HEK293 (cell line): ENCODE measurements at regions not wholly inside any gene's neighbourhood (a gene's known extent, or its start where the extent isn't known, plus 50 kb on each side); places are given as distances from the start of the nearest gene placed in this dataset.

Experiments
- BCL11B ChIP-seq: fragments of 450-650 bp; formaldehyde crosslinking; IDR thresholded peaks from 2 replicates; pipeline ENCODE4 v1.5.1; 2016; ENCODE audit warnings: low read depth, missing biosample characterization, missing genetic modification characterization
- ELK4 ChIP-seq: IDR thresholded peaks from 2 replicates; pipeline ENCODE4 v1.6.1; 2011; ENCODE audit warnings: mild to moderate bottlenecking, low read depth, low read length, borderline replicate concordance
- KLF10 ChIP-seq: fragments of 450-650 bp; IDR thresholded peaks from 2 replicates; pipeline ENCODE4 v1.5.1; 2018; ENCODE audit warnings: missing biosample characterization, mild to moderate bottlenecking, missing genetic modification characterization
- KLF8 ChIP-seq: fragments of 450-650 bp; formaldehyde crosslinking; IDR thresholded peaks from 2 replicates; pipeline ENCODE4 v1.5.1; 2016; ENCODE audit warnings: missing biosample characterization, missing genetic modification characterization
- SCRT1 ChIP-seq: fragments of 450-650 bp; formaldehyde crosslinking; IDR thresholded peaks from 2 replicates; pipeline ENCODE4 v1.5.1; 2016; ENCODE audit warnings: missing biosample characterization, missing genetic modification characterization, borderline replicate concordance
- ZBTB21 ChIP-seq: fragments of 450-650 bp; formaldehyde crosslinking; IDR thresholded peaks from 2 replicates; pipeline ENCODE4 v1.5.1; 2017; ENCODE audit warnings: missing biosample characterization, missing genetic modification characterization
- ZBTB48 ChIP-seq: fragments of 450-650 bp; formaldehyde crosslinking; IDR thresholded peaks from 2 replicates; pipeline ENCODE4 v1.5.1; 2016; ENCODE audit warnings: missing biosample characterization, missing genetic modification characterization
- ZFHX2 ChIP-seq: fragments of 450-650 bp; formaldehyde crosslinking; conservative IDR thresholded peaks from 2 replicates; pipeline ENCODE4 v1.5.1; 2016; ENCODE audit warnings: missing biosample characterization, missing genetic modification characterization
- ZFP37 ChIP-seq: fragments of 450-650 bp; formaldehyde crosslinking; IDR thresholded peaks from 2 replicates; pipeline ENCODE4 v1.5.1; 2016; ENCODE audit warnings: missing biosample characterization, missing genetic modification characterization
- ZFP41 ChIP-seq: fragments of 450-650 bp; formaldehyde crosslinking; IDR thresholded peaks from 2 replicates; pipeline ENCODE4 v1.5.1; 2016; ENCODE audit warnings: missing biosample characterization, missing genetic modification characterization, borderline replicate concordance
- ZFP69B ChIP-seq: fragments of 450-650 bp; formaldehyde crosslinking; IDR thresholded peaks from 2 replicates; pipeline ENCODE4 v1.5.1; 2016; ENCODE audit warnings: missing biosample characterization, missing genetic modification characterization
- ZNF140 ChIP-seq: fragments of 450-650 bp; formaldehyde crosslinking; IDR thresholded peaks from 2 replicates; pipeline ENCODE4 v1.5.1; 2016; ENCODE audit warnings: missing biosample characterization, missing genetic modification characterization
- ZNF155 ChIP-seq: fragments of 450-650 bp; formaldehyde crosslinking; IDR thresholded peaks from 2 replicates; pipeline ENCODE4 v1.5.1; 2016; ENCODE audit warnings: missing biosample characterization, missing genetic modification characterization
- ZNF175 ChIP-seq: fragments of 450-650 bp; formaldehyde crosslinking; IDR thresholded peaks from 2 replicates; pipeline ENCODE4 v1.5.1; 2016; ENCODE audit warnings: missing biosample characterization, missing genetic modification characterization
- ZNF214 ChIP-seq: fragments of 450-650 bp; formaldehyde crosslinking; IDR thresholded peaks from 2 replicates; pipeline ENCODE4 v1.5.1; 2017; ENCODE audit warnings: missing biosample characterization, mild to moderate bottlenecking, missing genetic modification characterization, borderline replicate concordance
- ZNF302 ChIP-seq: fragments of 450-650 bp; formaldehyde crosslinking; IDR thresholded peaks from 2 replicates; pipeline ENCODE4 v1.5.1; 2016; ENCODE audit warnings: missing biosample characterization, missing genetic modification characterization, low read depth
- ZNF335 ChIP-seq: fragments of 450-650 bp; formaldehyde crosslinking; conservative IDR thresholded peaks from 2 replicates; pipeline ENCODE4 v1.5.1; 2016; ENCODE audit warnings: missing biosample characterization, missing genetic modification characterization
- ZNF37A ChIP-seq: fragments of 450-650 bp; IDR thresholded peaks from 2 replicates; pipeline ENCODE4 v1.5.1; 2018; ENCODE audit warnings: missing biosample characterization, missing genetic modification characterization
- ZNF416 ChIP-seq: fragments of 450-650 bp; formaldehyde crosslinking; IDR thresholded peaks from 2 replicates; pipeline ENCODE4 v1.5.1; 2016; ENCODE audit warnings: missing biosample characterization, missing genetic modification characterization
- ZNF518A ChIP-seq: fragments of 450-650 bp; formaldehyde crosslinking; conservative IDR thresholded peaks from 2 replicates; pipeline ENCODE4 v1.5.1; 2016; ENCODE audit warnings: low read depth, missing biosample characterization, missing genetic modification characterization
- ZNF585B ChIP-seq: fragments of 450-650 bp; formaldehyde crosslinking; IDR thresholded peaks from 2 replicates; pipeline ENCODE4 v1.5.1; 2016; ENCODE audit warnings: missing biosample characterization, missing genetic modification characterization
- ZNF664 ChIP-seq: fragments of 450-650 bp; formaldehyde crosslinking; IDR thresholded peaks from 2 replicates; pipeline ENCODE4 v1.5.1; 2016; ENCODE audit warnings: missing biosample characterization, missing genetic modification characterization
- ZNF670 ChIP-seq: fragments of 450-650 bp; formaldehyde crosslinking; IDR thresholded peaks from 2 replicates; pipeline ENCODE4 v1.5.1; 2016; ENCODE audit warnings: missing biosample characterization, missing genetic modification characterization, low read depth
- ZNF692 ChIP-seq: fragments of 450-650 bp; formaldehyde crosslinking; IDR thresholded peaks from 2 replicates; pipeline ENCODE4 v1.5.1; 2016; ENCODE audit warnings: missing biosample characterization, missing genetic modification characterization
- ZNF747 ChIP-seq: fragments of 450-650 bp; formaldehyde crosslinking; IDR thresholded peaks from 2 replicates; pipeline ENCODE4 v1.5.1; 2016; ENCODE audit warnings: missing biosample characterization, missing genetic modification characterization
- ZNF792 ChIP-seq: fragments of 450-650 bp; formaldehyde crosslinking; IDR thresholded peaks from 2 replicates; pipeline ENCODE4 v1.5.1; 2016; ENCODE audit warnings: missing biosample characterization, missing genetic modification characterization

GRCh38 chr5:33232731-33233505 lies 207.8 kb upstream of the TARS1 start (continued):
- TF ChIP-seq KLF8 (tag by site-specific recombination): 0 out of 2 replicates have a peak, but pooled peaks have one; percentile 25
- TF ChIP-seq ZNF792 (tag by site-specific recombination): no peak
- no peak for TF ChIP-seq ZNF302 (tag by site-specific recombination)
- TF ChIP-seq KLF10: peak; percentile 66
- TF ChIP-seq ZNF692 (tag by site-specific recombination): 0 out of 2 replicates have a peak, but pooled peaks have one; percentile 52
- no peak for TF ChIP-seq ZFHX2
- TF ChIP-seq ZFP41 (tag by site-specific recombination): no peak
- TF ChIP-seq ZNF155 (tag by site-specific recombination): no peak
- TF ChIP-seq ZFP37 (tag by site-specific recombination): no peak
- no peak for TF ChIP-seq ZNF214 (tag by site-specific recombination)
- 0 out of 2 replicates have a peak, but pooled peaks have one; percentile 16 for TF ChIP-seq ZNF664 (tag by site-specific recombination)
- no peak for TF ChIP-seq ZNF747
- TF ChIP-seq ZNF585B (tag by site-specific recombination): no peak
- no peak for TF ChIP-seq ZBTB21 (tag by site-specific recombination)
- TF ChIP-seq ZNF518A (tag by site-specific recombination): no peak
- no peak for TF ChIP-seq ZBTB48
- TF ChIP-seq SCRT1 (tag by site-specific recombination): peak; percentile 86
- TF ChIP-seq ZNF175 (tag by site-specific recombination): no peak
- TF ChIP-seq ZNF37A (tag by site-specific recombination): no peak
- TF ChIP-seq ZNF670: no peak
- no peak for TF ChIP-seq ZNF335
- no peak for TF ChIP-seq ELK4
- TF ChIP-seq ZNF416 (tag by site-specific recombination): no peak
- TF ChIP-seq BCL11B (tag by site-specific recombination): peak; percentile 72; the same call in 1 of the 2 replicates
- TF ChIP-seq ZNF140: no peak
- no peak for TF ChIP-seq ZFP69B
